DOHH2 (cell line): ENCODE measurements at regions not wholly inside any gene's neighbourhood (a gene's known extent, or its start where the extent isn't known, plus 50 kb on each side); places are given as distances from the start of the nearest gene placed in this dataset.

Source experiments
- EZH2phosphoT487 ChIP-seq: fragments of 200-600 bp; sonication (generic); IDR thresholded peaks from 2 replicates; pipeline ENCODE4 v1.6.1; 2017; ENCODE audit warnings: borderline replicate concordance, mild to moderate bottlenecking, antibody characterized with exemption, low read length, moderate library complexity, mixed read lengths
- TF ChIP-seq, protein P1 (sequence below): fragments of 200-600 bp; sonication (generic); IDR thresholded peaks from one replicate; pipeline ENCODE4 v1.5.1; 2014; ENCODE audit warnings: antibody characterized with exemption, mild to moderate bottlenecking, low read depth, low read length; ENCODE audit not compliant: poor library complexity, severe bottlenecking

DNA sequence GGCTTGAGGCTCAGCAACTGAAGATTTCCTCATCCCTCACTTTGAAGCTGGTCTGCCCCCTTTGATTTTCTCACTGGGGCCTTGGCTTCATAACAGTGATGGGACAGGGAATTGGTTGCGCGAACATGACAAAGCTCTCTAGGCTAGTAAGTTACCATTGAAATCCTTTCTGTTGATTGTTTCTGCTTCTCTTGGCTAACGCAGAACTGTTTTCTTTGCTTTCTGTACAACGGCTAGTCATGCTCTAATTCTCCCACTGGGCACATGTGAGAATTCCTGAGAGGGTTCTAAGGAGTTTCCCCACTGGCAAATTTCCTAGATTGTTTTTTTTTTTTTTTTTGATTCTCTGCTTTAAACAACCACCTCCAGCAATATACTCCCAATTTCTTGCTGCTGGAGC, 738.6 kb downstream of the PCDH7 start:
- TF ChIP-seq, protein P1, sequence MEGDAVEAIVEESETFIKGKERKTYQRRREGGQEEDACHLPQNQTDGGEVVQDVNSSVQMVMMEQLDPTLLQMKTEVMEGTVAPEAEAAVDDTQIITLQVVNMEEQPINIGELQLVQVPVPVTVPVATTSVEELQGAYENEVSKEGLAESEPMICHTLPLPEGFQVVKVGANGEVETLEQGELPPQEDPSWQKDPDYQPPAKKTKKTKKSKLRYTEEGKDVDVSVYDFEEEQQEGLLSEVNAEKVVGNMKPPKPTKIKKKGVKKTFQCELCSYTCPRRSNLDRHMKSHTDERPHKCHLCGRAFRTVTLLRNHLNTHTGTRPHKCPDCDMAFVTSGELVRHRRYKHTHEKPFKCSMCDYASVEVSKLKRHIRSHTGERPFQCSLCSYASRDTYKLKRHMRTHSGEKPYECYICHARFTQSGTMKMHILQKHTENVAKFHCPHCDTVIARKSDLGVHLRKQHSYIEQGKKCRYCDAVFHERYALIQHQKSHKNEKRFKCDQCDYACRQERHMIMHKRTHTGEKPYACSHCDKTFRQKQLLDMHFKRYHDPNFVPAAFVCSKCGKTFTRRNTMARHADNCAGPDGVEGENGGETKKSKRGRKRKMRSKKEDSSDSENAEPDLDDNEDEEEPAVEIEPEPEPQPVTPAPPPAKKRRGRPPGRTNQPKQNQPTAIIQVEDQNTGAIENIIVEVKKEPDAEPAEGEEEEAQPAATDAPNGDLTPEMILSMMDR, result no peak
- TF ChIP-seq EZH2phosphoT487, result no peak
